Lower leg skin (tissue), 3 donors: ENCODE measurements at regions not wholly inside any gene's neighbourhood (a gene's known extent, or its start where the extent isn't known, plus 50 kb on each side); places are given as distances from the start of the nearest gene placed in this dataset.

Experiments
- CTCF ChIP-seq, 3 donors: fragments of 450-650 bp; IDR thresholded peaks; one replicate each; pipeline ENCODE4 v1.5.1; 2016; ENCODE audit warnings: antibody characterized with exemption in 3 of 3, mild to moderate bottlenecking in 3 of 3, moderate library complexity in 2 of 3
- POLR2A ChIP-seq, 2 donors: fragments of 450-650 bp; IDR thresholded peaks; one replicate each; pipeline ENCODE4 v1.6.1; 2016 to 2017; ENCODE audit warnings: antibody characterized with exemption in 2 of 2, mild to moderate bottlenecking in 1 of 2, moderate library complexity in 1 of 2

- no peak for TF ChIP-seq CTCF (IDR thresholded peaks at IDR 0.05)
- TF ChIP-seq POLR2A (IDR thresholded peaks at IDR 0.05), result no peak
Measured at GRCh38 chr20:59412181-59412580, 111.8 kb downstream of the EDN3 start.
